ENCODE measurements at regions not wholly inside any gene's neighbourhood (a gene's known extent, or its start where the extent isn't known, plus 50 kb on each side); places are given as distances from the start of the nearest gene placed in this dataset.
"Not testable (repeated sequence)": the region's sequence is repeated elsewhere in the genome, so short reads cannot be mapped to it uniquely, and the experiment has no call there.

DNA sequence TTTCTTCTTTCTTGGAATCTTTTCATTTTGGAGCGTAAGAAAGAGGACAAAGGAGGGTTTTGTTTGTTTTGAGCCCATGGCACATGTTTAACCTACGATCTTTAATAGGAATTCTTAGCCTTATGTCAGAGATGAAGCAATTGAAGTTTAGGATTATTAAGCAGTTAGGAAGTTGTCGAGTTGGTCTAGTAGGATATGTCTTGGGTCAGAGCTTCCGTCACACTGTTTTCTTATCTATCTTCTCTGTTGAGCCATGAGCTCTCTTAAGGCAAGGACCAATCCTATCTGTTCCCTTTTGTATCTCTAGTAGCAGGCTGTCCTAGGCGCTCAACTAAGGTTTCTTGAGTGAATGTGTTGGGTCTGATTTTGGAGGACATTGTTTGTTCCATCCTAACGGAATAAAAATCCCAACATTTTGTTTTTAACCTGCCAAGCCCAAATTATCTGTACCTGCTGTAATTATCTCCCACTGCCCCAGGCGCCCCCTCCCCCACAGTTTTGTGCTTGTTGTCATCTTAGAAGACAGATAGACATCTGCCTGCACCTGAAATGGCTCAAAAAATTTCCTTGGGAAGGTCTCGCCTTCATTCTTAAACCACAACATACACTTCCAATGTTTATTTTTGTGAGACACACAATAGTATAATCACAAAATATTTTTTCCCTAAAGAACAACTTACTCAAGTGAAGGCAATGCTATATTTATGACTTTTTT lies 95.3 kb upstream of the GADD45A start:
- peak; percentile 67 for DNase-seq

- DNase-seq: no peak
These were observed 94.7 kb upstream of the GADD45A start for GRCh38 chr1:67590329-67590728.

DNA sequence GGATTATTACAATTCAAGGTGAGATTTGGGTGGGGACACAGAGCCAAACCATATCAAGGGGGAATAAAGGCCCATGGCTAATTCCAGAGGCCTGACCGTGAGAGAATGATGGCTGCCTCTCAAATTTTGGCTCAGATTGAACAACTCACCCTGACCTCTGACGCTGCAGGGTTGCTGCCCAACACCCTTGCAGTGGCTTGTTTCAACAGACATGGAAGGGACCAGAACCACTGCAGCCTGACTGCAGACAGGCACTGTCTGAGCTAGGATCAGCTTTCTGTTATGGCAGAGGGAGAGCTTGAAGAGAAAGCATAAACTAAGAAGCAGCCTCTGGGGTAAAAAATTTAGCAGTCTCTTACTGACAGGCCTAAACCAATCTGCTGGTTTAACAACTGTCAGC lies 90.2 kb upstream of the GADD45A start:
- DNase-seq: no peak

DNA sequence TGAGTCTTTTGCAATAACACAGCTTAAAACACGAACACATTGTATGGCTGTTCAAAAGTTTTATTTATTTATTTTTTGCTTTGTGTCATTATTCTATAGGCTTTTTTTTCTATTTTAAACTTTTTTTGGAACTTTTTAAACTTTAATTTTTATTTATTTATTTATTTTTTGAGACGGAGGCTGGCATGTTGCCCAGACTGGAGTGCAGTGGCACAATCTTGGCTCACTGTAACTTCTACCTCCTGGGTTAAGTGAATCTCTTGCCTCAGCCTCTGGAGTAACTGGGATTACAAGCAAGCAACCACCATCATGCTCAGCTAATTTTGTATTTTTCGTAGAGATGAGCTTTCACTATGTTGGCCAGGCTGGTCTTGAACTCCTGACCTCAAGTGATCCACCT lies 88.3 kb upstream of the GADD45A start:
- no peak for DNase-seq

DNA sequence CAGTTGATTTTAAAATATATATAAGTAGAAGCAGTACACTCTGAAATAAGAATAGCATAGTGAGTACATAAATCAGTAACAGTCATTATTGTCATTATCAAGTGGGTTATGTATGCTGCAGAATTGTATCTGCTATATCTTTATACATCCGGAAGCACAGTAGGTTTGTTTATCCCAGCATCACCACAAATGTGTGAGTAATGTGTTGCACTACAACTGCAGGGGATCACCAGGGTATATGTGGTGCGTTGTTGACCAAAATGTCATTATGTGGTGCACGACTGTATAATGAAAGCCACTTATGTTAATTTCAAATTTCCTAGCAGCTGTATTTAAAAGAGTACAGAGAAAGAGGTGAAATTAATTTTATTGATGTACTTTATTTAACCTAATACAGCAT lies 87.7 kb upstream of the GADD45A start:
- no peak for DNase-seq

DNA sequence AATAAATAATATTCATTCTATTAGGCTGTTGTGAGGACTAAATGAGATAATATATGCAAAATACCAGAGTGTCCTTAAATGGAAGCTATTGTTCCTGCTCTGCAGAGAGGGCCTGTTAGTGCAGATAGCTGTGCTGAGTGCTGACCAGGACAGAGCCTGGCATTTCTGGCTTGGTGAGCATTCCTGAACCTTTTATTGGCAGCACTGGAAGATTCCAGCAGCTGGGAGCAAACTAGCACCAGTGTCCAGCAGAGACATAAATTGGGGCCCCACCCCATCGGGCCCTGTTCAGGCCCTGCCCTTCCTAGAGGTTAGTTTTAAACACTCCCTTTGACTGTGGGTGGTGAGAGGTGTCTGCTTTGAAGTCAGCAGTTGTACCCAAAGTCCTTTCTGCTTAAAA lies 85.9 kb upstream of the GADD45A start:
- peak; percentile 91 for DNase-seq

DNA sequence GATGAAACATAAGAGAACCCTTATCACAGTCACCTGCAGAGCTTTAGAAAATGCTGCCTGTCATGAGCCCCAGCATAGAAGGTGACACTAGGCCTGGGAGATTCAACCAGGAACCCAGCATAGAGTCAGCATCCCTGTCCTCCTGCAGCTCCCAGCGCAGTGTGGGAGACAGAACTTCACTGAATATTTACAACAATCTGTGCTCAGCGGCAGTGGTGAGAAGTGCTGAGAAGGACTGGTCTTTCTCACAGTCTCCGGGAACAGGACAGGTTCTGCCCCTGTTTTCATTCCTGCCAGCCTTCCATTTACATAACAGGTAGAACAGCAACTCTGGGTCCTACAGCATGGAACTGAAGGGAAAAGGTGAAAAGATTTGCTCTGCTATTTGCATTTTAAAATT lies 83.5 kb upstream of the GADD45A start:
- peak; percentile 82 for DNase-seq

DNA sequence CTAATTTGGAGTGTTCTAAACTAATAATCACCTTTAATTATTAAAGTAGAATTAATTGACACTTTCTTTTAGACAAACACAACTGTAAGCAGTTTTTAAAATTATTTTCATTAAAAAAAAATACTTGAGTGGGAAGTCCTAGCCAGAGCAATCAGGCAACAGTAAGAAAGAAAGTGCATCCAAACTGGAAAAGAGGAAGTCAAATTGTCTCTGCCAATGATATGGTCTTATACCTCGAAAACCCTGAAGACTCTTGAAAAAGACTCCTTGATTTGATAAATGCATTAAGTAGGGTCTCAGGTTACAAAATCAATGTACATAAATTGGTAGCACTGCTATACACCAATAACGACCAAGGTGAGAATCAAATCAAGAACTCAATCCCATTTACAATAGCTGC lies 83.0 kb upstream of the GADD45A start:
- DNase-seq: no peak

- DNase-seq: peak; percentile 83
These were observed 80.2 kb upstream of the GADD45A start for GRCh38 chr1:67604778-67605177.

DNA sequence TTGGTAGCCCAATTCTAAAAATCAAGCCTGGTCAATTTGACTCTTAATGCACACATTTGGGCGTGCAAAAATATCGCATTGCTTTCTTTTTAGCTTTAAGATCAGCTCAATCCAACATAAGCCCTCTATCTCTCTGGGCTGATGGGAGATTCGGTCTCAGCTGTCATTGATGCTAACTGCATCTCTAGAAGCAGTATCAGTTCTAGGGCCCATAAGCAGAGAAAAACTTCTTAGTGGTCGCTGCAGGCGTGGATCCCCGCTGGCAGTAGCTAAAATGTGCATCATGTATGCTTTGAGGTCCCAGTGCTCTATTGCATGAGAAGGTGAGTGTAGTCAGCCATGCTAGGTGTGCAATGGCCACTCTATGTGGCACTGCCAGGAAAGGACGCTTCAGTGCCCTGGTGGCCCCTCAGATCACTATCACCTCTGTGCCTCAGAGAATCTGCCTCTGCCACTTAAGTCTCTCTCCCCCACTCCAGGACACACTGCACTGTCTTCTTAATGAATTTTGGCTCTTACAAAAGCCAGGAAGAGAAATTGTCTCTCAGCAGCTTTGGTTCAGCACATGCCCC lies 79.7 kb upstream of the GADD45A start:
- no peak for DNase-seq

DNA sequence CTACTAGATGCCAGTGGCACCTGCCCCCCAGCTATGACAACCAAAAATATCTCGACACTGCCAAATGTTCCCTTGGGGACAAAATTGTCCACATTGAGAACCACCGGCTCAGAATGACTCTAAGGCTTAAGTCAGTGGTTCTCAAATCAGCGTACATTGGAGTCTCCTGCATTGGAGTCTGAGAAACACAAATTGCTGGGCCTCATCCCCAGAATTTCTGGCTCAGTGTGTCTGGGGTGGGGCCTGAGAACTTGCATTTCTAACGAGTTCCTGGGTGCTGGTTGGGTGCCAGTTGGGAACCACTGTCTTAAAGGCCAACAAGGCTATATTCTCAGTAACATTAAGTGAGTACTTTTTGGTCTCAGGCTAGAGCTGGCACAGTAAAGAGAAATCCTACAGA lies 77.7 kb upstream of the GADD45A start:
- peak; percentile 21 for DNase-seq

DNA sequence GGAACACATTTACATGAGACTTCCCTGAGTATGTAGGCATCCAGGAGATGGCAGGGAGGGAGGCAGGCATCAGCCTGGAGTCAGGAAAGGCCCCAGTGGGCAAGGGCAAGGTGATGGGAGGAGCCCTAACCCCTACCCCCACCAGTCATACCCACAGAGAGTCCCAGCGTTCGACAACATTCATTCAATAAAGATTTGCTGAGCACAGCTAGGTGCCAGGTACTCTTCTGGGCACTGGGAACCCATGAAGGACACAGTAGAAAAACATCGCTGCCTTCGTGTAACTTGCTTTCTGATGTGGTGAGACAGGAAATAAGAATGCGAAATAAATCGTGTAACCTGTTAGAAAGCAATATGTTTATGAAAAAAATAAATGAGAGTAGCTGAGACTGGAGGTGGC lies 77.3 kb upstream of the GADD45A start:
- DNase-seq: no peak

- DNase-seq: peak; percentile 52
These were observed 76.1 kb upstream of the GADD45A start for GRCh38 chr1:67608661-67609576.

GRCh38 chr1:67609577-67610341 lies 75.2 kb upstream of the GADD45A start:
- peak; percentile 15 for DNase-seq

DNA sequence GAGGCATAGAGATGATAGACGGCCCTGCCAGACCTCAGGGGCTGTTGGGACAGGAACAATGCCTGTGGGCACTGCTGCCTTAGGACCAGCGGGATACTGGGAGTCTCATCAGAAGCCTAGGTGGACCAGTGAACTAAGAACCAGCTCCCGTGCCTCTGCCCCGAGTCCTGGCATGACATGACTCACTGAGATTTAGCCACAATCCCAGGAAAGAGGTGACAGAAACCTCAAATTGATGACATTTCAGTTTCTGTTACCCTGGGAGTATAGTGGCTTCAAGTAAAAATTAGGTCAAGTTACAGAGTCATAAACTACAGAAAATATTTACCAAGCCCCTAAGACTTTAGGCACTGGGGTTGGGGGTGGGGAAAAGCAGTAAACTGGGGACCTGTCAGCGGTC lies 74.6 kb upstream of the GADD45A start:
- DNase-seq: peak; percentile 41

- DNase-seq: peak; percentile 34
These were observed 73.2 kb upstream of the GADD45A start for GRCh38 chr1:67611846-67612245.

- DNase-seq: no peak
These were observed 72.2 kb upstream of the GADD45A start for GRCh38 chr1:67612788-67613241.

GRCh38 chr1:67613479-67613878 lies 71.5 kb upstream of the GADD45A start:
- DNase-seq: not testable (repeated sequence)

- no peak for DNase-seq
These were observed 70.5 kb upstream of the GADD45A start for GRCh38 chr1:67614511-67614934.

DNA sequence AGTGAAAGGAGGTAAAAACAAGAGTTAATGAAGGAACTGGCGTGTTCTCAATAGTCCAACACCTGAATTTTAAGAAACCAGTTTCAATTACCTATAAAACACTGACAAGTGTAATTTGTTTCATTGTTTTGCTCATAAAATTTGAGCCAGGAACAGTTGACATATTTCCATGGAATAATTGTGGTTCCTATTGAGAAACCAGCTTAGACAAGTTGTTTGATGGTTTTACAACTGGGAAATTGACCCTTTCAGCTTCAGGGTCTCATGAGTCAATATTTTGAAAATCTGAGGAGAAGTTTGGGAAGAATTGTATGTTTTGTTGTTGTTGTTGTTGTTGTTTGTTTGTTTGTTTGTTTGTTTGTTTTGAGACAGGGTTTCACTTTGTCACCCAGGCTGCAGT lies 69.1 kb upstream of the GADD45A start:
- DNase-seq: no peak

- DNase-seq: no peak
These were observed 68.5 kb upstream of the GADD45A start for GRCh38 chr1:67616394-67616985.

- no peak for DNase-seq
These were observed 66.5 kb upstream of the GADD45A start for GRCh38 chr1:67618285-67619018.
